AG09309 (cell line): ENCODE measurements at regions not wholly inside any gene's neighbourhood (a gene's known extent, or its start where the extent isn't known, plus 50 kb on each side); places are given as distances from the start of the nearest gene placed in this dataset.

ENCODE experiments used
- DNase-seq: peaks from one replicate; pipeline ENCODE4 v3.0.0-alpha.2; 2010; ENCODE audit warnings: low read depth
- H3K4me3 ChIP-seq: 2 replicates; pipeline ENCODE4 v1.5.1; 2011; ENCODE audit warnings: mild to moderate bottlenecking, low read depth, low read length, moderate library complexity; ENCODE audit not compliant: control insufficient read depth
- CTCF ChIP-seq: IDR thresholded peaks from 2 replicates; pipeline ENCODE4 v1.5.1; 2011; ENCODE audit warnings: mild to moderate bottlenecking, low read depth, low read length, inconsistent platforms; ENCODE audit not compliant: insufficient read depth, control insufficient read depth; ENCODE audit errors: missing control alignments

DNA sequence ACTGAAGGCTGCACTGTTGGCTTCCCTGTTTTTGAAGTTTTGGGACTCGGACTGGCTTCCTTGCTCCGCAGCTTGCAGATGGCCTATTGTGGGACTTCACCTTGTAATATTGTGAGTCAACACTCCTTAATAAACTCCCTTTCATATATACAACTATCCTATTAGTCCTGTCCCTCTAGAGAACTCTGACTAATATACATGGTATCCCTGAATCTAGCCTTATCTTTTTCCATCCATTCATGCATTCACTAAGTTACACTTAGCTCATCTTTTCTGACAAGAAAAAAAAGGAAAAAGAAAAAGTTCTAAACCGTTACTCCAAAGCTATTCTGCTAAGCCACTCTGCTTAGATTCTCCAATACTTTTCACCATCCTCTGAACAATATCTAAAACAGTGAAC is 1260.2 kb upstream of the PCDH7 start:
- no peak overlapping the region for H3K4me3 ChIP-seq
- DNase-seq: no peak
- TF ChIP-seq CTCF: no peak

DNA sequence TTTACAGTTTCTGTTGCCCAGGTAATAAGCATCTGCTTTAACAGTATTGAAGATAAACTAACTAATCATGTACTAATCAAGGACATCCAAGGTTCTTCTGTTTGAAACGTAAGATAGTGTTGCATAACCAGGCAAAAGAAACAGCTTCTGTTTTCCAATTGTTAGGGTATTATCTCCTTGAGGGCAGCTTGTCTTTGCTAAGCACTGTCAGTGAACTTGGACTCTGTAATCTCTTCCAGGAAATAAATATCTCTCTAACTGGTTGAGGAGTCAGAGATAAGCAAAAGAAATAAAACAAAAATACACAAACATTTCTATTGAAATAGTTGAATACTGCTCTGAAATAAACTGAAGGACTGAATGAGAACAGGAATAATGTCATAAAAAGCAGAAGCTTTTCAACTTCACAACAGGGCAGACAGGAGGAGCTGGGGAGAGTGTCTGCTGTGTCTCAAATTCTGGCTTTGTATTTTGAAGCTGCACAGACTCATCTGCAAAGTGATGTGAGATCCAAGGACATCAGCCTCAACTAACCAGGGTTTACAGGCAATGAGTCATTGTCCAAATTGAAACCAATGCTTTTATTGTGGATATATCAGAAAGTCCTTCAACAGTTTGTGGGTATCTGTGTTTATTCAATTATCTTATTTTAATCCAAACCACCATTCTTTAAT is 1253.0 kb upstream of the PCDH7 start:
- peak; percentile 11 for TF ChIP-seq CTCF
- H3K4me3 ChIP-seq: no peak overlapping the region
- DNase-seq: peak; percentile 18
